ENCODE measurements at regions not wholly inside any gene's neighbourhood (a gene's known extent, or its start where the extent isn't known, plus 50 kb on each side); places are given as distances from the start of the nearest gene placed in this dataset.

GRCh38 chr3:194780706-194781105 is 95.0 kb downstream of the FAM43A start:
- H3K36me3 ChIP-seq (ENCODE audit: control insufficient read depth in 5 of 5, insufficient read depth in 5 of 5, low read length in 5 of 5), result no peaks in the 10 kb centered on the region
- no peak overlapping the region for H3K9ac ChIP-seq (ENCODE audit: low read length in 5 of 5)
- H3K9me3 ChIP-seq (ENCODE audit: control insufficient read depth in 5 of 5, low read length in 5 of 5), result no peaks in the 10 kb centered on the region
- H3K4me1 ChIP-seq (ENCODE audit: control insufficient read depth in 5 of 5, insufficient read depth in 5 of 5, low read length in 5 of 5), result peaks cover 0 to 14% (median 0%) of the 10 kb centered on the region in 5 donors
- no peak overlapping the region for H3K4me3 ChIP-seq (ENCODE audit: low read depth in 1 of 5, low read length in 5 of 5)
- H3K27me3 ChIP-seq (ENCODE audit: control insufficient read depth in 5 of 5, insufficient read depth in 4 of 5, low read length in 5 of 5), result no peaks in the 10 kb centered on the region
- H3K27ac ChIP-seq (ENCODE audit: low read depth, low read length), result no peak overlapping the region

DNA sequence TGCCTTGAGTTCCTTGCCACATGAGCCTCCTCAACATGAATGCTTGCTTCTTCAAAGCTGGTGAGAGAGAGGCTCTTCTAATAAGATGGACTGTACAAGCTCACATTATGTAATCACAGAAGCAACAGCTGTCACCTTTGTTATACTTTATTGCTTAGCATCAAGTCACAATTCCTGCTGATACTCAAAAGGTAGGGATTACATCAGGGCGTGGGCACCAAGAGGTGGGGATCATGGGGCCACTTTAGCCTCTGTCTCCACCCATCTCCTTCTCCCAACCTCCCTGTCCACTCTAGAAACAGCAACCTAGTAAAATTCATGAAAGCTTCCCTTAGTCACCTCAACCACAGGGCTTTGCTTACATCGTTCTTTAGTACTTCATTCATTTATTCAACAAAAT is 95.9 kb downstream of the FAM43A start:
- Histone ChIP-seq H3K4me1 (ENCODE audit: control insufficient read depth in 5 of 5, insufficient read depth in 5 of 5, low read length in 5 of 5) (peaks cover 0 to 15% (median 0%) of the 10 kb centered on the region in 5 donors), H3K9me3 (ENCODE audit: control insufficient read depth in 5 of 5, low read length in 5 of 5) (no peaks in the 10 kb centered on the region), H3K27ac (ENCODE audit: low read depth, low read length) (no peak overlapping the region), H3K36me3 (ENCODE audit: control insufficient read depth in 5 of 5, insufficient read depth in 5 of 5, low read length in 5 of 5) (no peaks in the 10 kb centered on the region), H3K9ac (ENCODE audit: low read length in 5 of 5) (no peak overlapping the region), H3K27me3 (ENCODE audit: control insufficient read depth in 5 of 5, insufficient read depth in 4 of 5, low read length in 5 of 5) (no peaks in the 10 kb centered on the region), H3K4me3 (ENCODE audit: low read depth in 1 of 5, low read length in 5 of 5) (no peak overlapping the region)

- H3K4me1 ChIP-seq (ENCODE audit: control insufficient read depth in 5 of 5, insufficient read depth in 5 of 5, low read length in 5 of 5), result peaks cover 0 to 15% (median 0%) of the 10 kb centered on the region in 5 donors
- no peaks in the 10 kb centered on the region for H3K36me3 ChIP-seq (ENCODE audit: control insufficient read depth in 5 of 5, insufficient read depth in 5 of 5, low read length in 5 of 5)
- H3K27ac ChIP-seq (ENCODE audit: low read depth, low read length), result no peak overlapping the region
These were observed 97.2 kb downstream of the FAM43A start for GRCh38 chr3:194782698-194783404.

DNA sequence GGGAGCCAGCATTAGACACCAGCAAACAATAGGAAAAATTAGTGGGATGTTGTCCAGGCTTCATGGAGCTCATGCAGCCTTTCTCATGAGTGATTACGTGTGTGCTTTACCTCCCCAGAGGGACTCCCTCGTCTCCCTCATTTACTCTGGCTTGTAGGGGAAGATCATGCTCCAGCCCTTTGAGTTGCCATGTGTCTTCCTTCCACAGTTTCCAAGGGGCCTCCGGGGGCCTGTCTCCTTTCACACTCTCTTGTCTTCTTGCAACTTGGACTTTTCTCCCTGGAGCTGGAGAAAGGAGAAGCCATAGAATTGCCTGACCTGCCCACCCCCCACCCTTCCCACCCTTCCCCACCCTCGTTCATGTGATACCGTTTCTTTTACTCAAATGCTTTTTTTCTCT is 98.7 kb downstream of the FAM43A start:
- H3K9me3 ChIP-seq (ENCODE audit: control insufficient read depth in 5 of 5, low read length in 5 of 5), result no peaks in the 10 kb centered on the region
- H3K4me1 ChIP-seq (ENCODE audit: control insufficient read depth in 5 of 5, insufficient read depth in 5 of 5, low read length in 5 of 5), result peaks cover 0 to 11% (median 0%) of the 10 kb centered on the region in 5 donors
- no peaks in the 10 kb centered on the region for H3K27me3 ChIP-seq (ENCODE audit: control insufficient read depth in 5 of 5, insufficient read depth in 4 of 5, low read length in 5 of 5)
- H3K4me3 ChIP-seq (ENCODE audit: low read depth in 1 of 5, low read length in 5 of 5), result no peak overlapping the region
- H3K27ac ChIP-seq (ENCODE audit: low read depth, low read length), result no peak overlapping the region
- H3K9ac ChIP-seq (ENCODE audit: low read length in 5 of 5), result no peak overlapping the region
- H3K36me3 ChIP-seq (ENCODE audit: control insufficient read depth in 5 of 5, insufficient read depth in 5 of 5, low read length in 5 of 5), result no peaks in the 10 kb centered on the region

More at GRCh38 chr3:194782698-194783404, 97.2 kb downstream of the FAM43A start:
- Histone ChIP-seq H3K27me3 (ENCODE audit: control insufficient read depth in 5 of 5, insufficient read depth in 4 of 5, low read length in 5 of 5) (no peaks in the 10 kb centered on the region), H3K4me3 (ENCODE audit: low read depth in 1 of 5, low read length in 5 of 5) (no peak overlapping the region), H3K9ac (ENCODE audit: low read length in 5 of 5) (no peak overlapping the region), H3K9me3 (ENCODE audit: control insufficient read depth in 5 of 5, low read length in 5 of 5) (no peaks in the 10 kb centered on the region)

GRCh38 chr3:194785315-194785714 is 99.6 kb downstream of the FAM43A start:
- Histone ChIP-seq H3K4me1 (ENCODE audit: control insufficient read depth in 5 of 5, insufficient read depth in 5 of 5, low read length in 5 of 5) (peaks cover 0 to 8% (median 0%) of the 10 kb centered on the region in 5 donors), H3K9me3 (ENCODE audit: control insufficient read depth in 5 of 5, low read length in 5 of 5) (no peaks in the 10 kb centered on the region), H3K9ac (ENCODE audit: low read length in 5 of 5) (no peak overlapping the region), H3K4me3 (ENCODE audit: low read depth in 1 of 5, low read length in 5 of 5) (no peak overlapping the region), H3K36me3 (ENCODE audit: control insufficient read depth in 5 of 5, insufficient read depth in 5 of 5, low read length in 5 of 5) (no peaks in the 10 kb centered on the region), H3K27me3 (ENCODE audit: control insufficient read depth in 5 of 5, insufficient read depth in 4 of 5, low read length in 5 of 5) (no peaks in the 10 kb centered on the region), H3K27ac (ENCODE audit: low read depth, low read length) (no peak overlapping the region)

DNA sequence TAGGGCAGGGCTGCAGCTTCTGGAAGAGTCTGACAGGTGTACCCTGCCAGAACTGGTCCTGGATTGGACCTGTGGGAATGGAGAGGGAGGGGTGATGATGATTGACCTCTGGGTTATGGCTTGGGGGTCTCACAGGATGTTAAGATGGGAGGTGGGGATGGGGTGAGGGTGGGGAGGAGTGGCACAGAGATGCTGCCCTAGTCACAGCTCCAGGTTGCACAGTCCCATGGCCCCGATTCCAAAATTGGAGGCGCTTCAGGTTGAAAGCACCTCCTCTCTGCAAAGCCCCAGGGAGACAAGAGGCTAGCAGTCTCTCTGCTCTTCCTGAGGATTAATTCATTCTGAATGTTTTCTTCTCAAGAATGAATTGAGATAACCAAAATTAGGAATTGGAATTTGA is 101.4 kb downstream of the FAM43A start:
- H3K9me3 ChIP-seq (ENCODE audit: control insufficient read depth in 5 of 5, low read length in 5 of 5), result no peaks in the 10 kb centered on the region
- peaks cover 0 to 8% (median 0%) of the 10 kb centered on the region in 5 donors for H3K4me1 ChIP-seq (ENCODE audit: control insufficient read depth in 5 of 5, insufficient read depth in 5 of 5, low read length in 5 of 5)
- H3K27ac ChIP-seq (ENCODE audit: low read depth, low read length), result no peak overlapping the region
- H3K9ac ChIP-seq (ENCODE audit: low read length in 5 of 5), result no peak overlapping the region
- H3K27me3 ChIP-seq (ENCODE audit: control insufficient read depth in 5 of 5, insufficient read depth in 4 of 5, low read length in 5 of 5), result no peaks in the 10 kb centered on the region
- H3K4me3 ChIP-seq (ENCODE audit: low read depth in 1 of 5, low read length in 5 of 5), result no peak overlapping the region
- no peaks in the 10 kb centered on the region for H3K36me3 ChIP-seq (ENCODE audit: control insufficient read depth in 5 of 5, insufficient read depth in 5 of 5, low read length in 5 of 5)

- H3K9ac ChIP-seq (ENCODE audit: low read length in 5 of 5), result no peak overlapping the region
- H3K27me3 ChIP-seq (ENCODE audit: control insufficient read depth in 5 of 5, insufficient read depth in 4 of 5, low read length in 5 of 5), result no peaks in the 10 kb centered on the region
- no peak overlapping the region for H3K4me3 ChIP-seq (ENCODE audit: low read depth in 1 of 5, low read length in 5 of 5)
- peaks cover 0 to 8% (median 0%) of the 10 kb centered on the region in 5 donors for H3K4me1 ChIP-seq (ENCODE audit: control insufficient read depth in 5 of 5, insufficient read depth in 5 of 5, low read length in 5 of 5)
- H3K27ac ChIP-seq (ENCODE audit: low read depth, low read length), result no peak overlapping the region
- no peaks in the 10 kb centered on the region for H3K9me3 ChIP-seq (ENCODE audit: control insufficient read depth in 5 of 5, low read length in 5 of 5)
- no peaks in the 10 kb centered on the region for H3K36me3 ChIP-seq (ENCODE audit: control insufficient read depth in 5 of 5, insufficient read depth in 5 of 5, low read length in 5 of 5)
These were observed 102.0 kb downstream of the FAM43A start for GRCh38 chr3:194787650-194788049.

DNA sequence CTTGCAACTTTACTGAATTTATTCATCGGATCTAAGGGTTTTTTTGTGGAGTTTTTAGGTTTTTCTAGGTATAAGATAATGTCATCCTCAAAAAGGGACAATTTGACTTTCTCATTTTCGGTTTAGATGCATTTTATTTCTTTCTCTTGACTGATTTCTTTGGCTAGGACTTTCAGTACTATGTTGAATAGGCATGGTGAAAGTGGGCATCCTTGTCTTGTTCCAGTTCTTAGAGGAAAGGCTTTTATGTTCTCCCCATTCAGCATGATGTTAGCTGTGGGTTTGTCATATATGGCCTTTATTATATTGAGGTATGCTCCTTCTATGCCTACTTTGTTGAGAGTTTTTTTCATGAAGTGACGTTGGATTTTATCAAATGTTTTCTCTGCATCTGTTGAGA is 106.7 kb downstream of the FAM43A start:
- H3K4me1 ChIP-seq (ENCODE audit: control insufficient read depth in 5 of 5, insufficient read depth in 5 of 5, low read length in 5 of 5), result no peaks in the 10 kb centered on the region
- no peak overlapping the region for H3K27ac ChIP-seq (ENCODE audit: low read depth, low read length)
- H3K27me3 ChIP-seq (ENCODE audit: control insufficient read depth in 5 of 5, insufficient read depth in 4 of 5, low read length in 5 of 5), result no peaks in the 10 kb centered on the region
- no peaks in the 10 kb centered on the region for H3K36me3 ChIP-seq (ENCODE audit: control insufficient read depth in 5 of 5, insufficient read depth in 5 of 5, low read length in 5 of 5)
- H3K9ac ChIP-seq (ENCODE audit: low read length in 5 of 5), result no peak overlapping the region
- no peak overlapping the region for H3K4me3 ChIP-seq (ENCODE audit: low read depth in 1 of 5, low read length in 5 of 5)
- H3K9me3 ChIP-seq (ENCODE audit: control insufficient read depth in 5 of 5, low read length in 5 of 5), result peaks cover 0 to 3% (median 0%) of the 10 kb centered on the region in 5 donors

- no peak overlapping the region for H3K9ac ChIP-seq (ENCODE audit: low read length in 5 of 5)
- H3K36me3 ChIP-seq (ENCODE audit: control insufficient read depth in 5 of 5, insufficient read depth in 5 of 5, low read length in 5 of 5), result no peaks in the 10 kb centered on the region
- H3K27me3 ChIP-seq (ENCODE audit: control insufficient read depth in 5 of 5, insufficient read depth in 4 of 5, low read length in 5 of 5), result peaks cover 0 to 8% (median 3%) of the 10 kb centered on the region in 5 donors
- no peak overlapping the region for H3K4me3 ChIP-seq (ENCODE audit: low read depth in 1 of 5, low read length in 5 of 5)
- no peak overlapping the region for H3K27ac ChIP-seq (ENCODE audit: low read depth, low read length)
- peaks cover 0 to 3% (median 0%) of the 10 kb centered on the region in 5 donors for H3K9me3 ChIP-seq (ENCODE audit: control insufficient read depth in 5 of 5, low read length in 5 of 5)
- no peaks in the 10 kb centered on the region for H3K4me1 ChIP-seq (ENCODE audit: control insufficient read depth in 5 of 5, insufficient read depth in 5 of 5, low read length in 5 of 5)
These were observed 112.0 kb downstream of the FAM43A start for GRCh38 chr3:194797555-194798250.

GRCh38 chr3:194798486-194798885 is 112.8 kb downstream of the FAM43A start:
- H3K27me3 ChIP-seq (ENCODE audit: control insufficient read depth in 5 of 5, insufficient read depth in 4 of 5, low read length in 5 of 5), result peaks cover 0 to 8% (median 3%) of the 10 kb centered on the region in 5 donors
- H3K27ac ChIP-seq (ENCODE audit: low read depth, low read length), result no peak overlapping the region
- no peak overlapping the region for H3K4me3 ChIP-seq (ENCODE audit: low read depth in 1 of 5, low read length in 5 of 5)
- no peak overlapping the region for H3K9ac ChIP-seq (ENCODE audit: low read length in 5 of 5)
- no peaks in the 10 kb centered on the region for H3K4me1 ChIP-seq (ENCODE audit: control insufficient read depth in 5 of 5, insufficient read depth in 5 of 5, low read length in 5 of 5)
- H3K9me3 ChIP-seq (ENCODE audit: control insufficient read depth in 5 of 5, low read length in 5 of 5), result peaks cover 0 to 3% (median 0%) of the 10 kb centered on the region in 5 donors
- H3K36me3 ChIP-seq (ENCODE audit: control insufficient read depth in 5 of 5, insufficient read depth in 5 of 5, low read length in 5 of 5), result no peaks in the 10 kb centered on the region
